HepG2 (cell line): ENCODE measurements at regions not wholly inside any gene's neighbourhood (a gene's known extent, or its start where the extent isn't known, plus 50 kb on each side); places are given as distances from the start of the nearest gene placed in this dataset.

Experiments
- ATAD3A ChIP-seq: sonication (generic); formaldehyde crosslinking; IDR thresholded peaks from 2 replicates; pipeline ENCODE4 v1.4.0; 2020; ENCODE audit warnings: missing genetic modification reagents
- ETV5 ChIP-seq: IDR thresholded peaks from 2 replicates; pipeline ENCODE4 v1.6.1; 2018; ENCODE audit warnings: missing biosample characterization, missing genetic modification reagents, inconsistent platforms, borderline replicate concordance
- FIP1L1 ChIP-seq: fragments of 200-400 bp; formaldehyde crosslinking; IDR thresholded peaks from 2 replicates; pipeline ENCODE4 v1.6.1; 2018; ENCODE audit warnings: low read depth, mild to moderate bottlenecking, low read length, moderate library complexity, borderline replicate concordance; ENCODE audit not compliant: insufficient read depth
- FOXA1 ChIP-seq, 2 experiments: fragments of 450-650 bp in 1 of 2; sonication (generic) in 1 of 2; formaldehyde crosslinking in 1 of 2; IDR thresholded peaks; 2 replicates each; pipeline versions ENCODE4 v1.4.0 to v1.6.1; 2016 to 2020; ENCODE audit warnings: missing genetic modification reagents in 1 of 2
- FOXA3 ChIP-seq: IDR thresholded peaks from 2 replicates; pipeline ENCODE4 v1.6.1; 2016; ENCODE audit warnings: missing genetic modification reagents, missing compliant biosample characterization
- HNF4A ChIP-seq: sonication (generic); formaldehyde crosslinking; IDR thresholded peaks from 2 replicates; pipeline ENCODE4 v1.4.0; 2020; ENCODE audit warnings: missing genetic modification reagents
- IRF1 ChIP-seq: sonication (generic); formaldehyde crosslinking; IDR thresholded peaks from 2 replicates; pipeline ENCODE4 v1.4.0; 2020; ENCODE audit warnings: low read depth, mild to moderate bottlenecking, missing genetic modification reagents
- ISL2 ChIP-seq: sonication (generic); formaldehyde crosslinking; IDR thresholded peaks from 2 replicates; pipeline ENCODE4 v1.5.0; 2020; ENCODE audit warnings: missing genetic modification reagents
- KLF15 ChIP-seq: sonication (generic); formaldehyde crosslinking; IDR thresholded peaks from 2 replicates; pipeline ENCODE4 v1.8.1; 2023; ENCODE audit warnings: borderline replicate concordance, mild to moderate bottlenecking, inconsistent platforms, missing genetic modification reagents, mixed read lengths
- KMT2B ChIP-seq: IDR thresholded peaks from 2 replicates; pipeline ENCODE4 v1.6.1; 2016; ENCODE audit warnings: missing genetic modification reagents, missing compliant biosample characterization
- MED1 ChIP-seq: sonication (generic); formaldehyde crosslinking; IDR thresholded peaks from 2 replicates; pipeline ENCODE4 v1.4.0; 2020; ENCODE audit warnings: missing genetic modification reagents
- NFATC3 ChIP-seq: sonication (generic); formaldehyde crosslinking; IDR thresholded peaks from 2 replicates; pipeline ENCODE4 v1.5.1; 2020; ENCODE audit warnings: mild to moderate bottlenecking, missing genetic modification reagents
- POLR2A ChIP-seq, 2 experiments: IDR thresholded peaks; 2 replicates each; pipeline ENCODE4 v1.6.1; 2011; ENCODE audit warnings: low read depth in 2 of 2, low read length in 2 of 2, mild to moderate bottlenecking in 1 of 2, moderate library complexity in 1 of 2; ENCODE audit not compliant: insufficient read depth in 1 of 2
- RARA ChIP-seq: IDR thresholded peaks from 2 replicates; pipeline ENCODE4 v1.6.1; 2016; ENCODE audit warnings: missing genetic modification reagents, missing compliant biosample characterization
- RXRB ChIP-seq: IDR thresholded peaks from 2 replicates; pipeline ENCODE4 v1.6.1; 2016; ENCODE audit warnings: borderline replicate concordance, missing genetic modification reagents, missing compliant biosample characterization
- SNAI1 ChIP-seq: sonication (generic); formaldehyde crosslinking; IDR thresholded peaks from 2 replicates; pipeline ENCODE4 v1.5.0; 2020; ENCODE audit warnings: mild to moderate bottlenecking, missing genetic modification reagents, borderline replicate concordance
- TBP ChIP-seq: sonication (generic); formaldehyde crosslinking; IDR thresholded peaks from 2 replicates; pipeline ENCODE4 v1.5.0; 2020; ENCODE audit warnings: missing genetic modification reagents
- TCF7 ChIP-seq: sonication (generic); IDR thresholded peaks from 2 replicates; pipeline ENCODE4 v1.6.1; 2016; ENCODE audit warnings: antibody characterized with exemption, low read depth
- TEAD3 ChIP-seq: optimal IDR thresholded peaks from 2 replicates; pipeline ENCODE3; 2016; ENCODE audit warnings: borderline replicate concordance
- THRA ChIP-seq: sonication (generic); formaldehyde crosslinking; IDR thresholded peaks from 2 replicates; pipeline ENCODE4 v1.4.0; 2020; ENCODE audit warnings: missing genetic modification reagents, borderline replicate concordance
- ZNF12 ChIP-seq: sonication (generic); formaldehyde crosslinking; IDR thresholded peaks from 2 replicates; pipeline ENCODE4 v1.5.0; 2020; ENCODE audit warnings: missing genetic modification reagents
- ZNF251 ChIP-seq: sonication (generic); formaldehyde crosslinking; IDR thresholded peaks from 2 replicates; pipeline ENCODE4 v1.9.0; 2021; ENCODE audit warnings: mild to moderate bottlenecking, missing genetic modification reagents
- ZNF34 ChIP-seq: sonication (generic); formaldehyde crosslinking; IDR thresholded peaks from 2 replicates; pipeline ENCODE4 v1.4.0; 2020; ENCODE audit warnings: mild to moderate bottlenecking, missing genetic modification reagents, borderline replicate concordance
- ZNF546 ChIP-seq: sonication (generic); formaldehyde crosslinking; conservative IDR thresholded peaks from 2 replicates; pipeline ENCODE4 v1.8.1; 2023; ENCODE audit warnings: mild to moderate bottlenecking, missing genetic modification reagents
- ZNF83 ChIP-seq: sonication (generic); formaldehyde crosslinking; IDR thresholded peaks from 2 replicates; pipeline ENCODE4 v1.4.0; 2020; ENCODE audit warnings: missing genetic modification reagents, mild to moderate bottlenecking, borderline replicate concordance
- ZNF879 ChIP-seq: sonication (generic); formaldehyde crosslinking; IDR thresholded peaks from 2 replicates; pipeline ENCODE4 v1.8.1; 2023; ENCODE audit warnings: missing genetic modification reagents
- TF ChIP-seq, protein P1 (sequence below): IDR thresholded peaks from 2 replicates; pipeline ENCODE4 v1.6.1; 2016; ENCODE audit warnings: missing genetic modification reagents, missing compliant biosample characterization
- TF ChIP-seq, protein P2 (sequence below): sonication (generic); formaldehyde crosslinking; IDR thresholded peaks from 2 replicates; pipeline ENCODE4 v1.4.0; 2020; ENCODE audit warnings: mild to moderate bottlenecking, missing genetic modification reagents
- TF ChIP-seq, protein P3 (sequence below): sonication (generic); formaldehyde crosslinking; IDR thresholded peaks from 2 replicates; pipeline ENCODE4 v1.5.1; 2020; ENCODE audit warnings: missing genetic modification reagents, mild to moderate bottlenecking, borderline replicate concordance

GRCh38 chr5:92998456-92998855 lies 582.6 kb downstream of the NR2F1-AS1 start (continued):
- TF ChIP-seq FOXA3 (CRISPR knock-in tag) (peak; percentile 28; the same call in 1 of the 2 replicates), THRA (peak; percentile 50; the same call in 1 of the 2 replicates), KMT2B (no peak), ATAD3A (CRISPR knock-in tag) (no peak), TCF7 (peak; percentile 88), POLR2A (IDR thresholded peaks at IDR 0.05; ENCODE audit: insufficient read depth in 1 of 2, low read depth in 2 of 2, low read length in 2 of 2) (no peak), ZNF546 (CRISPR knock-in tag) (no peak), IRF1 (CRISPR knock-in tag) (no peak), TBP (no peak), ZNF12 (CRISPR knock-in tag) (no peak), ETV5 (CRISPR knock-in tag) (no peak), MED1 (CRISPR knock-in tag) (peak; percentile 96), FIP1L1 (no peak), ISL2 (peak; percentile 78), SNAI1 (no peak), TEAD3 (CRISPR knock-in tag) (no peak), ZNF251 (no peak), RXRB (CRISPR knock-in tag) (peak; percentile 72), RARA (CRISPR knock-in tag) (peak; percentile 53), ZNF879 (CRISPR knock-in tag) (no peak), NFATC3 (CRISPR knock-in tag) (no peak), HNF4A (CRISPR knock-in tag) (0 out of 2 replicates have a peak, but pooled peaks have one; percentile 33), KLF15 (CRISPR knock-in tag) (no peak), ZNF34 (CRISPR knock-in tag) (no peak), ZNF83 (CRISPR knock-in tag) (no peak), FOXA1 (IDR thresholded peaks at IDR 0.05) (no peak), FOXA1 (CRISPR knock-in tag; IDR thresholded peaks at IDR 0.05) (peak; percentile 13; the same call in 1 of the 2 replicates)
- TF ChIP-seq, protein P1, sequence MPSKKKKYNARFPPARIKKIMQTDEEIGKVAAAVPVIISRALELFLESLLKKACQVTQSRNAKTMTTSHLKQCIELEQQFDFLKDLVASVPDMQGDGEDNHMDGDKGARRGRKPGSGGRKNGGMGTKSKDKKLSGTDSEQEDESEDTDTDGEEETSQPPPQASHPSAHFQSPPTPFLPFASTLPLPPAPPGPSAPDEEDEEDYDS (CRISPR knock-in tag): no peak
- TF ChIP-seq, protein P2, sequence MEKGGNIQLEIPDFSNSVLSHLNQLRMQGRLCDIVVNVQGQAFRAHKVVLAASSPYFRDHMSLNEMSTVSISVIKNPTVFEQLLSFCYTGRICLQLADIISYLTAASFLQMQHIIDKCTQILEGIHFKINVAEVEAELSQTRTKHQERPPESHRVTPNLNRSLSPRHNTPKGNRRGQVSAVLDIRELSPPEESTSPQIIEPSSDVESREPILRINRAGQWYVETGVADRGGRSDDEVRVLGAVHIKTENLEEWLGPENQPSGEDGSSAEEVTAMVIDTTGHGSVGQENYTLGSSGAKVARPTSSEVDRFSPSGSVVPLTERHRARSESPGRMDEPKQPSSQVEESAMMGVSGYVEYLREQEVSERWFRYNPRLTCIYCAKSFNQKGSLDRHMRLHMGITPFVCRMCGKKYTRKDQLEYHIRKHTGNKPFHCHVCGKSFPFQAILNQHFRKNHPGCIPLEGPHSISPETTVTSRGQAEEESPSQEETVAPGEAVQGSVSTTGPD: no peak
- TF ChIP-seq, protein P3, sequence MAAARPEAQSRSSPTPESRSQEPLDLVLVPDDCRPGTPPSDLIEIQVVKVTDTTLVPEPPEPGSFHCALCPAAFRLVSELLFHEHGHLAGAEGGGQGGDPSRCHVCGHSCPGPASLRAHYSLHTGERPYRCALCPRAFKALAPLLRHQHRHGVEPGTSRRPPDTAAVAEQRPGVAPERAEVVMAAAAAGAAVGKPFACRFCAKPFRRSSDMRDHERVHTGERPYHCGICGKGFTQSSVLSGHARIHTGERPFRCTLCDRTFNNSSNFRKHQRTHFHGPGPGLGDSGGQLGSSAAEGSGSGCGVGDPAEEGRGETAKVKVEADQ (CRISPR knock-in tag): no peak
